Liver (tissue), 8 donors: ENCODE measurements at regions not wholly inside any gene's neighbourhood (a gene's known extent, or its start where the extent isn't known, plus 50 kb on each side); places are given as distances from the start of the nearest gene placed in this dataset.
A peak's percentile ranks its signal among the peaks of the same experiment; 100 is the strongest.
"Not testable (repeated sequence)": the region's sequence is repeated elsewhere in the genome, so short reads cannot be mapped to it uniquely, and the experiment has no call there.

Source experiments
- DNase-seq: peaks from one replicate; pipeline ENCODE4 v3.0.0-alpha.2; 2017; ENCODE audit warnings: low spot score
- H3K27ac ChIP-seq, 2 donors: one replicate each; pipeline ENCODE4 v1.7.0; 2013; ENCODE audit warnings: inconsistent platforms in 2 of 2, low read length in 2 of 2, control low read depth in 1 of 2, low read depth in 1 of 2, mild to moderate bottlenecking in 1 of 2
- H3K27me3 ChIP-seq, 4 donors: one replicate each; pipeline versions ENCODE4 v1.6.1 to v1.7.0; 2013; ENCODE audit warnings: low read length in 3 of 4, inconsistent platforms in 1 of 4, mild to moderate bottlenecking in 1 of 4, moderate library complexity in 1 of 4; ENCODE audit not compliant: control insufficient read depth in 4 of 4, insufficient read depth in 4 of 4
- H3K36me3 ChIP-seq, 4 donors: one replicate each; pipeline versions ENCODE4 v1.6.1 to v1.7.0; 2013; ENCODE audit warnings: low read length in 3 of 4, mild to moderate bottlenecking in 3 of 4, low read depth in 1 of 4, moderate library complexity in 1 of 4; ENCODE audit not compliant: control insufficient read depth in 4 of 4, insufficient read depth in 3 of 4
- H3K4me1 ChIP-seq, 4 donors: one replicate each; pipeline versions ENCODE4 v1.6.1 to v1.7.0; 2013; ENCODE audit warnings: low read length in 3 of 4, mild to moderate bottlenecking in 3 of 4, moderate library complexity in 1 of 4; ENCODE audit not compliant: control insufficient read depth in 4 of 4, insufficient read depth in 4 of 4
- H3K4me3 ChIP-seq, 3 donors: one replicate each; pipeline versions ENCODE4 v1.6.1 to v1.7.0; 2013; ENCODE audit warnings: low read length in 3 of 3, control low read depth in 1 of 3, low read depth in 1 of 3, mild to moderate bottlenecking in 1 of 3
- H3K9ac ChIP-seq, 2 donors: one replicate each; pipeline ENCODE4 v1.7.0; 2013; ENCODE audit warnings: low read length in 2 of 2, mild to moderate bottlenecking in 2 of 2, moderate library complexity in 2 of 2, control low read depth in 1 of 2, low read depth in 1 of 2
- H3K9me3 ChIP-seq, 4 donors: one replicate each; pipeline versions ENCODE4 v1.6.1 to v1.7.0; 2013; ENCODE audit warnings: low read length in 3 of 4; ENCODE audit not compliant: control insufficient read depth in 4 of 4
- GABPA ChIP-seq, 2 donors: IDR thresholded peaks in 1 of 2; conservative IDR thresholded peaks in 1 of 2; 2 replicates each; pipeline ENCODE4 v1.6.1; 2016; ENCODE audit warnings: antibody characterized with exemption in 2 of 2, mild to moderate bottlenecking in 1 of 2, moderate library complexity in 1 of 2
- HNF4A ChIP-seq, 2 donors: conservative IDR thresholded peaks; 2 replicates each; pipeline ENCODE4 v1.6.1; 2016; ENCODE audit warnings: antibody characterized with exemption in 2 of 2, mild to moderate bottlenecking in 2 of 2
- HNF4G ChIP-seq: IDR thresholded peaks from 2 replicates; pipeline ENCODE4 v1.6.1; 2016; ENCODE audit warnings: antibody characterized with exemption
- JUND ChIP-seq, 2 donors: IDR thresholded peaks; 2 replicates each; pipeline ENCODE4 v1.6.1; 2016; ENCODE audit warnings: antibody characterized with exemption in 2 of 2
- NR2F2 ChIP-seq: IDR thresholded peaks from 2 replicates; pipeline ENCODE4 v1.6.1; 2016; ENCODE audit warnings: antibody characterized with exemption
- RAD21 ChIP-seq, 2 donors: IDR thresholded peaks; 2 replicates each; pipeline ENCODE4 v1.6.1; 2016; ENCODE audit warnings: antibody characterized with exemption in 2 of 2, mild to moderate bottlenecking in 2 of 2
- RXRA ChIP-seq, 2 donors: IDR thresholded peaks; 2 replicates each; pipeline ENCODE4 v1.6.1; 2017 to 2018; ENCODE audit warnings: antibody characterized with exemption in 2 of 2, mild to moderate bottlenecking in 1 of 2
- TAF1 ChIP-seq: conservative IDR thresholded peaks from 2 replicates; pipeline ENCODE4 v1.6.1; 2016; ENCODE audit warnings: antibody characterized with exemption, mild to moderate bottlenecking
- WGBS: extraction: QIAGEN DNeasy Blood & Tissue Kit; methylation state at CpG from one replicate; pipeline ENCODE4 v1.1.7; 2013; 5-methylcytosine and 5-hydroxymethylcytosine counted together
- TF ChIP-seq, protein P1 (sequence below): IDR thresholded peaks from 2 replicates; pipeline ENCODE4 v1.6.1; 2016; ENCODE audit warnings: antibody characterized with exemption
- TF ChIP-seq, protein P2 (sequence below): IDR thresholded peaks from 2 replicates; pipeline ENCODE4 v1.6.1; 2016; ENCODE audit warnings: antibody characterized with exemption, mild to moderate bottlenecking
- TF ChIP-seq, protein P3 (sequence below): fragments of 150-350 bp; IDR thresholded peaks from 2 replicates; pipeline ENCODE4 v1.5.1; 2017; ENCODE audit warnings: improper control_type of control experiment, low read depth, low read length; ENCODE audit not compliant: missing input control
- donor health status: healthy.
- donor health status: healthy.
- donor health status: healthy.
- donor health status: healthy.
- donor health status: healthy.

DNA sequence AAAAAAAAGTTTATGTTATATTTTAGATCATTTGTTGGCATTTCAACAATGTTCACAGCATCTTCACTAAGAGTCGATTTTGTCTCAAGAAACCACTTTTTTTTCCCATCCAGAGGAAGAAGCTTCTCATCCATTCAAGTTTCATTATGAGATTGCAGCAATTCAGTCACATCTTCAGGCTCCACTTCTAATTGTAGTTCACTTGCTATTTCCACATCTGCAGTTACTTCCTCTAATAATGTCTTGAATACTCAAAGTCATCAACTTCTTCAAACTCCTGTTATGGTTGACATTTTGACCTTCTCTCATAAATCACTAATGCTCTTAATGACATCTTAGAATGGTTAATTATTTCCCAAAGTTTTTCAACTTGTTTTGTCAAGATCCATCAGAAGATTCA is 61.3 kb upstream of the CHORDC1 start:
- Histone ChIP-seq H3K27me3 (peaks cover 0 to 5% (median 0%) of the 10 kb centered on the region in 4 donors), H3K9ac (no peak overlapping the region), H3K4me1 (peaks cover 0 to 32% (median 25%) of the 10 kb centered on the region in 4 donors), H3K36me3 (no peaks in the 10 kb centered on the region), H3K4me3 (no peak overlapping the region), H3K27ac (no peak overlapping the region), H3K9me3 (no peaks in the 10 kb centered on the region)
- no peak for TF ChIP-seq TAF1
- TF ChIP-seq HNF4A (conservative IDR thresholded peaks at IDR 0.05) = no peak
- TF ChIP-seq HNF4G = no peak
- TF ChIP-seq, protein P1, sequence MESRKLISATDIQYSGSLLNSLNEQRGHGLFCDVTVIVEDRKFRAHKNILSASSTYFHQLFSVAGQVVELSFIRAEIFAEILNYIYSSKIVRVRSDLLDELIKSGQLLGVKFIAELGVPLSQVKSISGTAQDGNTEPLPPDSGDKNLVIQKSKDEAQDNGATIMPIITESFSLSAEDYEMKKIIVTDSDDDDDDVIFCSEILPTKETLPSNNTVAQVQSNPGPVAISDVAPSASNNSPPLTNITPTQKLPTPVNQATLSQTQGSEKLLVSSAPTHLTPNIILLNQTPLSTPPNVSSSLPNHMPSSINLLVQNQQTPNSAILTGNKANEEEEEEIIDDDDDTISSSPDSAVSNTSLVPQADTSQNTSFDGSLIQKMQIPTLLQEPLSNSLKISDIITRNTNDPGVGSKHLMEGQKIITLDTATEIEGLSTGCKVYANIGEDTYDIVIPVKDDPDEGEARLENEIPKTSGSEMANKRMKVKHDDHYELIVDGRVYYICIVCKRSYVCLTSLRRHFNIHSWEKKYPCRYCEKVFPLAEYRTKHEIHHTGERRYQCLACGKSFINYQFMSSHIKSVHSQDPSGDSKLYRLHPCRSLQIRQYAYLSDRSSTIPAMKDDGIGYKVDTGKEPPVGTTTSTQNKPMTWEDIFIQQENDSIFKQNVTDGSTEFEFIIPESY = no peak
- TF ChIP-seq NR2F2 = no peak
- TF ChIP-seq JUND (IDR thresholded peaks at IDR 0.05) = no peak
- TF ChIP-seq, protein P2, sequence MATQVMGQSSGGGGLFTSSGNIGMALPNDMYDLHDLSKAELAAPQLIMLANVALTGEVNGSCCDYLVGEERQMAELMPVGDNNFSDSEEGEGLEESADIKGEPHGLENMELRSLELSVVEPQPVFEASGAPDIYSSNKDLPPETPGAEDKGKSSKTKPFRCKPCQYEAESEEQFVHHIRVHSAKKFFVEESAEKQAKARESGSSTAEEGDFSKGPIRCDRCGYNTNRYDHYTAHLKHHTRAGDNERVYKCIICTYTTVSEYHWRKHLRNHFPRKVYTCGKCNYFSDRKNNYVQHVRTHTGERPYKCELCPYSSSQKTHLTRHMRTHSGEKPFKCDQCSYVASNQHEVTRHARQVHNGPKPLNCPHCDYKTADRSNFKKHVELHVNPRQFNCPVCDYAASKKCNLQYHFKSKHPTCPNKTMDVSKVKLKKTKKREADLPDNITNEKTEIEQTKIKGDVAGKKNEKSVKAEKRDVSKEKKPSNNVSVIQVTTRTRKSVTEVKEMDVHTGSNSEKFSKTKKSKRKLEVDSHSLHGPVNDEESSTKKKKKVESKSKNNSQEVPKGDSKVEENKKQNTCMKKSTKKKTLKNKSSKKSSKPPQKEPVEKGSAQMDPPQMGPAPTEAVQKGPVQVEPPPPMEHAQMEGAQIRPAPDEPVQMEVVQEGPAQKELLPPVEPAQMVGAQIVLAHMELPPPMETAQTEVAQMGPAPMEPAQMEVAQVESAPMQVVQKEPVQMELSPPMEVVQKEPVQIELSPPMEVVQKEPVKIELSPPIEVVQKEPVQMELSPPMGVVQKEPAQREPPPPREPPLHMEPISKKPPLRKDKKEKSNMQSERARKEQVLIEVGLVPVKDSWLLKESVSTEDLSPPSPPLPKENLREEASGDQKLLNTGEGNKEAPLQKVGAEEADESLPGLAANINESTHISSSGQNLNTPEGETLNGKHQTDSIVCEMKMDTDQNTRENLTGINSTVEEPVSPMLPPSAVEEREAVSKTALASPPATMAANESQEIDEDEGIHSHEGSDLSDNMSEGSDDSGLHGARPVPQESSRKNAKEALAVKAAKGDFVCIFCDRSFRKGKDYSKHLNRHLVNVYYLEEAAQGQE = no peak
- no peak for TF ChIP-seq GABPA (IDR thresholded peaks at IDR 0.05 in 1 of 2, conservative IDR thresholded peaks at IDR 0.05 in 1 of 2)
- no peak for TF ChIP-seq RAD21 (IDR thresholded peaks at IDR 0.05)
- no peak for TF ChIP-seq RXRA (IDR thresholded peaks at IDR 0.05)
- TF ChIP-seq, protein P3, sequence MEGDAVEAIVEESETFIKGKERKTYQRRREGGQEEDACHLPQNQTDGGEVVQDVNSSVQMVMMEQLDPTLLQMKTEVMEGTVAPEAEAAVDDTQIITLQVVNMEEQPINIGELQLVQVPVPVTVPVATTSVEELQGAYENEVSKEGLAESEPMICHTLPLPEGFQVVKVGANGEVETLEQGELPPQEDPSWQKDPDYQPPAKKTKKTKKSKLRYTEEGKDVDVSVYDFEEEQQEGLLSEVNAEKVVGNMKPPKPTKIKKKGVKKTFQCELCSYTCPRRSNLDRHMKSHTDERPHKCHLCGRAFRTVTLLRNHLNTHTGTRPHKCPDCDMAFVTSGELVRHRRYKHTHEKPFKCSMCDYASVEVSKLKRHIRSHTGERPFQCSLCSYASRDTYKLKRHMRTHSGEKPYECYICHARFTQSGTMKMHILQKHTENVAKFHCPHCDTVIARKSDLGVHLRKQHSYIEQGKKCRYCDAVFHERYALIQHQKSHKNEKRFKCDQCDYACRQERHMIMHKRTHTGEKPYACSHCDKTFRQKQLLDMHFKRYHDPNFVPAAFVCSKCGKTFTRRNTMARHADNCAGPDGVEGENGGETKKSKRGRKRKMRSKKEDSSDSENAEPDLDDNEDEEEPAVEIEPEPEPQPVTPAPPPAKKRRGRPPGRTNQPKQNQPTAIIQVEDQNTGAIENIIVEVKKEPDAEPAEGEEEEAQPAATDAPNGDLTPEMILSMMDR = no peak
- 86% methylated on average over 1 of the region's 1 CpG for WGBS
- no peak for DNase-seq

DNA sequence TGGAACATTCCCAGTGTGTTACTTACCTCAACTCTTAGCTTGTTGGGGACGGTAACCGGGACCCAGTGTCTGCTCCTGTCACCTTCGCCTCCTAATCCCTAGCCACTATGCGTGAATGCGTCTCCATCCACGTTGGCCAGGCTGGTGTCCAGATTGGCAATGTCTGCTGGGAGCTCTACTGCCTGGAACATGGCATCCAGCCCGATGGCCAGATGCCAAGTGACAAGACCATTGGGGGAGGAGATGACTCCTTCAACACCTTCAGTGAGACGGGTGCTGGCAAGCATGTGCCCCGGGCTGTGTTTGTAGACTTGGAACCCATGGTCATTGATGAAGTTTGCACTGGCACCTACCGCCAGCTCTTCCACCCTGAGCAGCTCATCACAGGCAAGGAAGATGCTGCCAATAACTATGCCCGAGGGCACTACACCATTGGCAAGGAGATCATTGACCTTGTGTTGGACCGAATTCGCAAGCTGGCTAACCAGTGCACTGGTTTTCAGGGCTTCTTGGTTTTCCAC is 59.8 kb upstream of the CHORDC1 start:
- peaks cover 0 to 20% (median 19%) of the 10 kb centered on the region in 4 donors for H3K4me1 ChIP-seq
- not testable (repeated sequence) for H3K36me3 ChIP-seq, H3K27me3 ChIP-seq, DNase-seq, H3K9ac ChIP-seq, H3K9me3 ChIP-seq, H3K4me3 ChIP-seq, H3K27ac ChIP-seq
- TF ChIP-seq HNF4A (conservative IDR thresholded peaks at IDR 0.05) (peak in 1 of 2 donors; percentile 29), RXRA (IDR thresholded peaks at IDR 0.05) (peak in 1 of 2 donors; percentile 26)
- 46% methylated on average over 13 of the region's 13 CpGs for WGBS
